ENCODE measurements at regions not wholly inside any gene's neighbourhood (a gene's known extent, or its start where the extent isn't known, plus 50 kb on each side); places are given as distances from the start of the nearest gene placed in this dataset.

GRCh38 chr13:69287050-69287698 lies 820.5 kb upstream of the ATXN8OS start:
- DNase-seq (ENCODE audit: low spot score) = no peak
- in situ Hi-C loops (cut with MboI; ENCODE audit: low pct_unique_long_range_greater_than_20kb, low sequenced_read_pairs, unreplicated experiment) = no loop called here
- TF ChIP-seq CTCF (IDR thresholded peaks at IDR 0.05; ENCODE audit: extremely low read depth, insufficient read depth, missing control alignments) = no peak

GRCh38 chr13:69283837-69284236 lies 823.8 kb upstream of the ATXN8OS start:
- no peak for DNase-seq (ENCODE audit: low spot score)
- in situ Hi-C loops (cut with MboI; ENCODE audit: low pct_unique_long_range_greater_than_20kb, low sequenced_read_pairs, unreplicated experiment) = no loop called here
- no peak for TF ChIP-seq CTCF (IDR thresholded peaks at IDR 0.05; ENCODE audit: extremely low read depth, insufficient read depth, missing control alignments)

GRCh38 chr13:69283301-69283700 lies 824.3 kb upstream of the ATXN8OS start:
- no peak for TF ChIP-seq CTCF (IDR thresholded peaks at IDR 0.05; ENCODE audit: extremely low read depth, insufficient read depth, missing control alignments)
- in situ Hi-C loops (cut with MboI; ENCODE audit: low pct_unique_long_range_greater_than_20kb, low sequenced_read_pairs, unreplicated experiment) = no loop called here
- no peak for DNase-seq (ENCODE audit: low spot score)

GRCh38 chr13:69280399-69280798 lies 827.2 kb upstream of the ATXN8OS start:
- no peak for TF ChIP-seq CTCF (IDR thresholded peaks at IDR 0.05; ENCODE audit: extremely low read depth, insufficient read depth, missing control alignments)
- in situ Hi-C loops (cut with MboI; ENCODE audit: low pct_unique_long_range_greater_than_20kb, low sequenced_read_pairs, unreplicated experiment) = no loop called here

GRCh38 chr13:69279213-69279612 lies 828.4 kb upstream of the ATXN8OS start:
- no peak for TF ChIP-seq CTCF (IDR thresholded peaks at IDR 0.05; ENCODE audit: extremely low read depth, insufficient read depth, missing control alignments)
- DNase-seq (ENCODE audit: low spot score) = no peak
- in situ Hi-C loops (cut with MboI; ENCODE audit: low pct_unique_long_range_greater_than_20kb, low sequenced_read_pairs, unreplicated experiment) = no loop called here

More at GRCh38 chr13:69280399-69280798, 827.2 kb upstream of the ATXN8OS start:
- DNase-seq (ENCODE audit: low spot score) = no peak

- in situ Hi-C loops (cut with MboI; ENCODE audit: low pct_unique_long_range_greater_than_20kb, low sequenced_read_pairs, unreplicated experiment) = no loop called here
- TF ChIP-seq CTCF (IDR thresholded peaks at IDR 0.05; ENCODE audit: extremely low read depth, insufficient read depth, missing control alignments) = no peak
- DNase-seq (ENCODE audit: low spot score) = no peak
Observed at GRCh38 chr13:69274231-69274630, 833.4 kb upstream of the ATXN8OS start.

Measured in GM13977 (cell line).